ENCODE measurements at regions not wholly inside any gene's neighbourhood (a gene's known extent, or its start where the extent isn't known, plus 50 kb on each side); places are given as distances from the start of the nearest gene placed in this dataset.
"Not testable (repeated sequence)": the region's sequence is repeated elsewhere in the genome, so short reads cannot be mapped to it uniquely, and the experiment has no call there.

DNA sequence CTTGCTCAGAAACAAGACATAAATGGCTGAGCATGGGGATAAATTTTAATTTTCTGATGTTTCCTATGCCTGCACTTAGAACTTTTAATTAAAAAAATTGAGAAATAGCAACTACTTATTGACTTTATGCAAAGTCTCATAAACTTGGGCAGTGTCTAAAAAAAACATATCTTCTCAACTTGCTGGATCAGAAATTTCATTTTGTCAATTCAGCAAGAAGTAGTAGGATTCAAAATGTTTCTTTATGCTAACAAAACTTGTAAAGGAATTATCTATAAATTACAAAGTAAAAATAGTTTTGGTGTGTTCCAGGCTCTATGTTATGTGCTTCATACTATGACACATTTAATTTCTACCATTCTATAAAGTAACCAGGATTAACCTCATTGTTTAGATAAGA lies 562.2 kb upstream of the IMPG1 start:
- no peak for DNase-seq

DNA sequence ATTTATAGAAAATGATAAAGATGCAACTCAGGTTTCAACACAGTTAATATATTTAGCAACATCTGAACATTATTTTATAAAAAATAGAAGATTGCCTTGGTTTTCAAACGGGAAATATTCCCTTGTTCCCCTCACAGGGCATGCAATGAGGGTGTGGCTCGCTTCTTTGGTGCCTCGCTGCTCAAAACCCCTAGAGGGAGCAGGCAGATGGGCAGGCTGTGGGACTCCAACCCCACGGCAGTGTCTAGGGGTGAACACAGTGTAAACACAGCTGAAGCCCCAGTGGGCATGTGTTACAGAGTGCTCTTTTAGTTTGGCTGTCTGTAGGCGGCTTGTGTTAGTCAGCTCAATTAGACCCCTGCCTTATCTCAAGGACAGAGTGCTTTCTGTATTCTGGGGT lies 560.8 kb upstream of the IMPG1 start:
- DNase-seq: no peak

DNA sequence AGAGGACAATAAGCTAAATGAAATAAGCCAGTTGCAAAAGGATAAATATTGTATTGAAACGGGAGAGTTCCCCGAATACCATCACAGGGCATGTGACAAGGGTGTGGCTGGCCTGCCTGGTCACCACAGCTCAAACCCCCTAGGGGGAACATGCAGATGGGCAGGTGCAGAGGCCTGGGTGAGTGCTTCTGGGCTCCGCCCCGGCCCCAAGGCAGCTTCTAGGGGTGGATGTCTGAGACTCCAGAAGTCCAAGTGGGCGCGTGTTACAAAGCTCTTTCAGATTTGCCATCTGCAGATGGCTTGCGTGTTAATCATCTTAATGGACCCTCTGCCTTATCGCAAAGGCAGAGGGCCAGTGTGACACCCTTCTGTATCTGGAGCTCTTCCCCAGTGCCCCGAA lies 559.2 kb upstream of the IMPG1 start:
- DNase-seq: no peak

DNA sequence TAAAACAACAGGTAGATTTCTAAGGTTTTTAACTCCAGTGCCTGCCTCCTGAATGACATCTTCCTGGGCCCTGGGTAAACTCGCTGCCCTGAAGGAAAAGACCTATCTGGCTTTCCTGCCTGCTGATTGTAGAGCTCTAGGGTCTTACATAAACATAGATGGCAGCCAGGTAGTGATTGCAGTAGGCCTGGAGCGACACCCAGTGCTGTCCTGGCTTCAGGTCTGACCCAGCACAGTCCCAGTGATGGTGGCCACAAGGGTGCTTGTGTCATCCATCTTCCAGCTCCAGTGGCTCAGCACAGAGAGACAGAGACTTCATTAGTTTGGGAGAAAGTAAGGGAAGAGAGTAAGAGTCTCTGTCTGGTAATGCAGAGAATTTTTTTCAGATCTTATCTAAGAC lies 542.9 kb upstream of the IMPG1 start:
- no peak for DNase-seq

DNA sequence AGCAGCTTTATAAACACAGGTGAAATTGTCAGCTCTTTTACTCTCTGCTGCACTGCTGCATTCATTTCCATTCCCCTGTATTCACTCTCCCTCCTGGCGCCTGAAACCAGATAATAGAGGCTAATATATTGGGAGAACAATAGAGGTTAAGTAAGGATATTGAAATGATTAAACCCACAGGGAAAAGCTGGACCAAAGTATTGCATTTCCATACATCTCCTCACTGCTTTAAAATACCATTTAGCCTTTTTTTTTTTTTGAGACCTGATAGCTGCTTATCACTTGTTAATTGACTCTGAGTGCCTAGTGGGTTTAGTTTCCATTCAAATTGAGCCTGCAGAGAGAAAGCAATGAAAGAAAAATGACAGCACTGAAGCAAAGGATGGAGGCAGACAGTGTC lies 540.5 kb upstream of the IMPG1 start:
- no peak for DNase-seq

DNA sequence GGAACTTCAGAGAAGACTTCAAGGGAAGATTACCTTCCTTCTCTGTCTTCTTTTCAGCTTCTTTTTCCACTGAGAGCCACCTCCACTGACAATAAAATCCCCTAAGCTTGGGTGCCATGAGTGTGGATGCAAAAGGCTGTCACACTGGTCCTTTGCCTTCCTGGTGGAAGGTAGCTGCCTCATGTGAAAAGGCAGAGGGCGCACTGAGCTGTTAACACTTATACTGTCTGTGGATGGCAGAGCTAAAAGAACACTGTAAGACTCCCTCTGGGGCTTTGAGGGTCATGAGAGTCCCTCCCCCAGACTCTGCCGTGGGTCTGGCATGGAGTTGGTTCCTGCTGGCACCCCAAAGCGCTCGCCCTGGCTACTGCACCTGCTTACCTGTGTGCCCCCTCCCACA lies 536.7 kb upstream of the IMPG1 start:
- no peak for DNase-seq

DNA sequence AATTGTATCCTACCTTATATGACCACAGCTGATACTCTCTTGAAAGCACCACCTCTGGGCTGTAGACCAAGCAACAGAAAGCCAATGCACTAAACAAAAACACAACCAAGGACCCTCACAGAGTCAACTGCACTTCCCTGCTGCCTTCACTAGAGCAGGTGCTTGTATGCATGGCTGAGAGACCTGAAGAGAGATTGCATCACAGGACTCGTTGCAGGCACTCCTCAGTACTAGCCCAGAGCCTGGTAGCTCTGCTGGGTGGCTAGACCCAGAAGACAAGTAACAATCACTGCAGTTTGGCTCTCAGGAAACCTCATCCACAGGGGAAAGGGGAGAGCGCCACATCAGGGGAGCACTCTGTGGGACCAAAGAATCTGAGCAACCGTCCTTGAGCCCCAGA lies 521.6 kb upstream of the IMPG1 start:
- DNase-seq: no peak

DNA sequence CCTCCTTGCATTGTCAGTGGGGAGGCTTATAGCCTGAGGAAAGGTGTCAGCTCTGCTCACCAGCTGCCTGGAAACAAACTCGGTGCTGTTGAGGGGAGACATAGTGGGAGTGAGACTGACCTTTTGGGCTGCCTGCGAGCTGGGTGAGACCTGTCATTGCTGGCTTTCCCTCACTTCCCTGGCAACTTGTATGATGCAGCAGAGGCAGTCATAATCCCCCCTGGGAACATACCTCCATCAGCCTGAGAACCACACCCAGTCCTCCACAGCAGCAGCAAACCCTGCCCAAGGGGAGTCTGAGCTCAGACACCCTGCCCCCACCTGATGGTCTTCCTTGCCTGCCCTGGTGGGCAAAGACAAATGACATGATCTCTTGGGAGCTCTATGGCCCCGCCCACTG lies 521.2 kb upstream of the IMPG1 start:
- DNase-seq: no peak

DNA sequence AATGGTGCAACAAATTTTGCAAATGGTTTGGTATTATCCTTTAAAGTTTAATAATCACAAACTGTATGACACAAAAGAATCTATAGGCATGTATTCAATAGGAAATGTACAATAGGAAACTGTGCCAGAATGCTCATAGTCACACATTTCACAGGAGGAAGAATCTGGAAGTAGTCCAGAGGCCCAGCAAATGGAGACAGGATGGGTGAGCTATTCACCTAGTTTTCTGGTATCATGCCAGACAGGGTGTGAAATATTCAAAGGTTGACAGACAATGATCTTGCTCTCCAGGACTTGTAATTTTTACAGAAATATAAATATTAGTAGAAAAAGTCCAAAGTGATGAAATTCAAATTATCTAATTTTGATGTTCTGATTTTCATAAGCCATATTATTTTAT lies 520.1 kb upstream of the IMPG1 start:
- no peak for DNase-seq

DNA sequence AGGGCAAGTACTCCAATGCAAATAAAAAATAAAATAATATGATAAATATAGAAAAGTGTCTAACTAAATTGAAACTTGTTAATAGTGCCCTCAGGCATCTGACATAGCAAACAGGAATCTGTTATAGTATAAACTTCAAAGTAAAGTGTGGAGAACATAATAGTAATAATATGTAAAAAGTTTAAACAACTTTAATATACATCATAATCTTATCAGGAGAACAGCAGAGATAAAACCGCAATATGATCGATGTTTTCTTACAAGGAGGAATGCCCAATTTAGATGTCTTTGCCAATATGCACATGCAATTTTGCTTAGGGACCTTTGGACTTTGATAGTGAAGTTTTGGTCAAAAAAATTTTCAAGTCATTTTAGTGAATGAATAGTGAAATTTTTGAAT lies 514.8 kb upstream of the IMPG1 start:
- DNase-seq: no peak

DNA sequence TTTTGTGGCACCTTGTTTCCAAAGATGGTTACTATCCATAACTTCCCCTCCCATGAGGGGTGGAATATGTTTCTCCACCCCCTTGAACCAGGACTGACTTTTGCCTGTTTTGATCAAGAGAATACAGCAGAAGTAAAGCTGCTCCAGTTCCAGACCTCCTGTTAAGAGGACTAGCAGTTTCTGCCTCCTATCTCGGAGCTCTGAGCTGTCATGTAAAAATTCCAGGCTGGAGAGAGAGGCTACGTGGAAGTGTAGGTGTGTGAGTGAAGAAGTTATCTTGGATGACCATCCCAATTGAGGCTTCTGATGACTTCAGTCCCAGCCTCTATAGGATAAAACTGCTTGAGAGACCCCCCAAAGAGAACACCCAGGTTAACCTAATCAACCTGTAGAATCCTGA lies 511.7 kb upstream of the IMPG1 start:
- no peak for DNase-seq

DNA sequence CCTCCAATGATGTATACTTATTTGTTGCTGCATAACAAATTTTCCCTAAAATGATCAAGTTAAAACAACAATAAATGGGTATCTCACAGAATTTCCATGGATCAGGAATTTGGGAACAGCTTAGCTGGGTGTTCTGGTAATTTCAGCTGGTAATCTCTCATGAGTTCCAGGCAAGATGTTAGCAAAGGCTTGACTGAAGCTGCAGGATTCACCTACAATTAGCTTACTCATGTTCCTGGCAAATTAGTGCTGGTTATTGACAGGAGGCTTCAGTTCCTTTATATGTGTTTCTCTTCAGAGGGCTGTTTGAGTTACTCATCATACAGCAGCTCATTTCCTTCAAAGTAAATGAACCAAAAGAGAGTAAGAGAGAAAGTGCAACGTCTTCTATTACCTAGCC lies 506.3 kb upstream of the IMPG1 start:
- no peak for DNase-seq

DNA sequence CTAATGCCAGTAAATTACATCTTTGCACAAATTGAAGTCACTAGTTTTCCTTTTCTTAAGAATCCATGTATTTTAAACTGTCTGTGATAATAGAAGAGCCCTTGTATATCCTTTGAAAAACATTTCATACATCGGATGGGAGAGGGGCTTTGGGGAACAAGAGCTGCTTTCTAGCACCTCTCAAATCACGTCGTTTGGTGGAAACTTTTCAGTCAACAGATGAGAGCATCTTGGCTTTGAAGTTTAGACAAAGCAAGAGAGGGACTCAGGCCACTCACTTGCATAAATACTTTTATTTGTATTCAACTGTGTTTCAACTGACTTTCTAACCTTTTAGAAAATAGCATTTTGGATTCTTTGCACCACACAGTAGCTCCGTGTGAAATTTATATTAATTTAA lies 502.3 kb upstream of the IMPG1 start:
- DNase-seq: no peak

DNA sequence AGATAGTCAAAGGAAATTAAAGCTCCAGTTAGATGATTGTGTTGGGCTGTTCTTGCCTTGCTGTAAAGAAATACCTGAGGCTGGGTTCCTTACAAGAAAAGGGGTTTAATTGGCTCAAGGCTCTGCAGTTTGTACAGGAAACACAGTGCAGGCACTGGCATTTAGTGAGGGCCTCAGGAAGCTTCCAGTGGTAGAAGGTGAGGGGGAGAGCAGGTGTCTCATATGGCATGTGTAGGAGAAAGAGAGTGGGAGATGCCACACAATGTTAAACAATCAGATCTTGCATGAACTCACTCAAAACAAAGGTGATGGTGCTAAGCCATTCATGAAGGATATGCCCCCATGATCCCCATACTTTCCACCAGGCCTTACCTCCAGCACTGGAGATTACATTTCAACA lies 493.5 kb upstream of the IMPG1 start:
- no peak for DNase-seq

DNA sequence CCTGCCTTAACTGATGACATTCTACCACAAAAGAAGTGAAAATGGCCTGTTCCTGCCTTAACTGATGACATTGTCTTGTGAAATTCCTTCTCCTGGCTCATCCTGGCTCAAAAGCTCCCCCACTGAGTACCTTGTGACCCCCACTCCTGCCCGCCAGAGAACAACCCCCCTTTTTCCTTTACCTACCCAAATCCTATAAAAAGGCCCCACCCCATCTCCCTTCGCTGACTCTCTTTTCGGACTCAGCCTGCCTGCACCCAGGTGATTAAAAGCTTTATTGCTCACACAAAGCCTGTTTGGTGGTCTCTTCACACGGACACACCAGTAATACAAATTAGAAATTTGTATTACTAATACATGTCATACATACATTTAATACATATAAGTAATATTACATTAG lies 489.9 kb upstream of the IMPG1 start:
- DNase-seq: not testable (repeated sequence)

DNA sequence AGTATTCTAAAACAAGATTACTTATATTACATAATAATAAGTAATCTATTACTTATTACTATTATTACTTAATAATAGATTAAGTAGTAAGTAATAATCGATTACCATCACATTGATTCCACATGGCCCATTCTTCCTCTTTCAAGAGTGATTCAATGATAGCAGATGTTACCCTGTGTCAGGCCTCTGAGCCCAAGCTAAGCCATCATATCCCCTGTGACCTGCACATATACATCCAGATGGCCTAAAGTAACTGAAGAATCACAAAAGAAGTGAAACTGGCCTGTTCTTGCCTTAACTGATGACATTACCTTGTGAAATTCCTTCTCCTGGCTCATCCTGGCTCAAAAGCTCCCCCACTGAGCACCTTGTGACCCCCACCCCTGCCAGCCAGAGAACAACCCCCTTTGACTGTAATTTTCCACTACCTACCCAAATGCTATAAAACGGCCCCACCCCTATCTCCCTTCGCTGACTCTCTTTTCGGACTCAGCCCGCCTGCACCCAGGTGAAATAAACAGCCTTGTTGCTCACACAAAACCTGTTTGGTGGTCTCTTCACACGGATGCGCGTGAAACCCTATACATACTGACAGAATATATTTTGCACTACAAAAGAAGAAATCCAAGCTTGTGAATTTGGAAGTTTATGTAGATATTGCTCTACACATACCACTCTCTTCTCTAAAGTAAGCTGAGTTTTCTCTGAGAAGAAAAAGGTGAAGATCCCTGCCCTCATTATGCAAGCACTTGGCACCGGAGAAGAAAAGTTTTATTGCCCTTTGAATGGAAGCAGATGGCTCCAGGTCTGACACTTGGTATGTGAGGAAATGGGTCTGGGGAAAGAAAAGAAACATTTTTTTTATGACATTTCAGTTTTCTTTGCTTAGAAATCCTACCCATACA lies 488.6 kb upstream of the IMPG1 start:
- DNase-seq: not testable (repeated sequence)

DNA sequence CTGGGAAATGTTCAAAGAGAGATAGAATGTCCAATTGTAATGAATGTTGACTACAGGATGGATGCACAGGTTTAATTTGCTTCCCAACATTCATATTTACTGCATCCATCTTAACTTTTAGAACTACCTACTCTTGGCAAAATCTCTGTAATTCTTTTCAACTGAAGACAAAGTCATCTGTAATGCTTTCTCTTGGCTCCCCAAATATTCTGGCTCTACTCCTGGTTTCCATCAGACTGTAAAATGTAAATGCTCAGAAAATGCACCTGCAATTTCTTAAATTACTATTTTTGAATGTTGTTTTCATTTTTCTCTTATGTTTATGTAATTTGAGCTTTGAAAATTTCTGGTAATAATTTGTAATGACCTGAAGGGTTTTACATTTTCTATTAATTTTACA lies 480.8 kb upstream of the IMPG1 start:
- DNase-seq: no peak

DNA sequence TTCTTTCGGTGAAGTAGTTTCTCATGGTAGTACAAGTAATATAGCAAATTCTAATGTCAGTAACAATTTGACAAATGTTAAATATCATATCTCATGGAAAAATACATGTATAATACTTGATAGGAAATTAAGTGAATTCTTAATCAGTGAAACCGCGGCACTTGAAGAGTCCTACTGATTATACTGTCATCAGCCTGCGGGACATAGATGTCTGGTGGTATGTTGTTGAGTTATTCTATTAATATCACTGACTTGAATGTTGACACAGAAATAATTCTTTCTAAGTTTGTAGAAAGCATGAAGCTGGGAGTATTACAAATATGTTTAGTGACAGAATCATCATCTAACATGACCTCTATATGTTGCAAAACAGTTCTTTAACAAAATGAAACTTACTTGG lies 479.8 kb upstream of the IMPG1 start:
- DNase-seq: no peak

DNA sequence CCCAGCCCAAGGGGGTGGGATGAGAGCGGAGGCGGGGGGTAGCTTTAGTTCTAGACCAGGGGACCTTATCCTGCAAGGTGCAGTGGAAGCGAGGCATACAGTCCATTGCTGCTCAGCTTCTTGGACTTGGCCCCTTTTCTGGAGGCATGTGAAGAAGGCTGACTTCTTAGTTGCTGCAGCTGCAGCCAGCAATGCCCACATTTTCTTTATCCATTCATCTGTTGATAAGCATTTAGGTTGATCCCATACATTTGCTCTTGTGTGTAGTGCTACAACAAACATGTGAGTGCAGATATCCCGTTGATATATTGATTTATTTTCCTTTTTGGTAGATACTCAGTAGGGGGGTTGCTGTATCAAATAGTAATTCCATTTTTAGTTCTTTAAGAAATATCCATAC lies 461.2 kb upstream of the IMPG1 start:
- DNase-seq: no peak

DNA sequence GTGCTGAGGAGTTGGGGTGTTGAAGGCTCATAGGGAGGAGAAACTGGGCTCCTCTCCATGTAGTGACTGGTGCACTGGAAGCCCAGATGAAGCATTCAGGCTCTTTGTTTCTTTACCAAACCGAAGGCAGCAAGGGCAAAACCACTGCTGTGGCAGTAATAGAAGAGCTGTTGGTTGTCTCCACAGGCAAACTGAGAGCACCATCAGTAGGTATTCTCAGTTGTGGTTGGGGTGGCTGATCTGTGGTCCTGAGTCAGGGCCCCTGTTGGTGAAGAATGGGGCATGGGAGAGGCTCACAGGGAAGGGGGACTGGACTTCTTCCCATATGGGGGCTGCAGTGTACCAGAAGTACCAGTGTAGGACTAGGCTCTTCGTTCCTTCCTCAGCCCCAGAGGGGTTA lies 460.2 kb upstream of the IMPG1 start:
- DNase-seq: no peak

DNA sequence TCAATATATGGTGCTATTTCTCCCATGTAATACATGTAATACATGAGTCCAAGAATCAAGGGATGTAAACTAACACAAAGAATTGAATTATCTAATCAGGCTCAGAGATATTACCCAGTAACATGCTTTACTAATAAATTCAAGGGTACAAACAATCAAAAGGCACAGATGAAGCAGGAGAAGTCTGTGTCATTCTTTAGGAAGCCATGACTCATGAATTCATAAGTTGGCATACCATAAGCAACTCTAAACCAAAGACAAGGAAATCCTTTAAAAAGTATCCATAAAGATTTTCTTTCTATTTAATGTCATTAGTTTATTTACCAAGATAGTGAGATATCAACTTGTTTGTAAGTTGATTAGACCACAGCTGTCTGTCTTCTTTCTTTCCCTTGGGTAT lies 446.0 kb upstream of the IMPG1 start:
- DNase-seq: no peak

DNA sequence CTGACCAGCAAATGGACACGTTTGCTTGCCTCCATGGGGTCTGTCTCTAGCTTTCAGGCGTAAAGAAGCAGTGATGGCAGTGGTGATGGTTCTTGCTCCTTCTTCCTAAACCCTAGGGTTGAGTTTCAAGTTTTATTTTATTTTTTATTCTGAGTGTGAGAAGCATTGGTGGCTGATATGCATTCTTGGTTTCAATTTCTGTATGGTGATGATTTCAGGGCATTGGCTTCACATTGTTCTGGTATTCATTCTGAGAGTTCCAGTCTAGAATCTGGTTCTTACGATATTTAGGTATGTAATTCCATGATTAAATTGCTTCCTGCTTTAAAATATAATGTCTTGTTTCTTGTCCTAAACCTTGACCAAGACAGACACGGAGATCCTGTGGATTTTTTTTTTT lies 444.5 kb upstream of the IMPG1 start:
- no peak for DNase-seq

DNA sequence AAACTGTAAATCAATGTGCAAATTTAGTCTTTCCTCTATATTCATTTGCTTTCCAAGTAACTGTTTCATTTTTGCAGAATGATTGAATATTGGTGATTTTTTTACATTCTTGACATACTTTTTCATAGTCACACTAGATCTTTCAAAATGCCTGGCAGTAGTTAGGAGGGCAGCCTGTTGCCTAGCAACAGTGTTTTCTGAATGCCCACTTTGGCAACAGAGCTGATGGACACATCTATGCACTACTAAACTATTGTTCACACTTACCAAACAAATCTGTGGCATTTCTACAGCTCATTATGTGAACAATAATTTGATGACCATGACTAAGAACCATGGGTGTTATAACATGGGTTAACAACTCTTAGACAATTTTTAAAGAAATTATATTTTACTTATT lies 438.0 kb upstream of the IMPG1 start:
- no peak for DNase-seq

DNA sequence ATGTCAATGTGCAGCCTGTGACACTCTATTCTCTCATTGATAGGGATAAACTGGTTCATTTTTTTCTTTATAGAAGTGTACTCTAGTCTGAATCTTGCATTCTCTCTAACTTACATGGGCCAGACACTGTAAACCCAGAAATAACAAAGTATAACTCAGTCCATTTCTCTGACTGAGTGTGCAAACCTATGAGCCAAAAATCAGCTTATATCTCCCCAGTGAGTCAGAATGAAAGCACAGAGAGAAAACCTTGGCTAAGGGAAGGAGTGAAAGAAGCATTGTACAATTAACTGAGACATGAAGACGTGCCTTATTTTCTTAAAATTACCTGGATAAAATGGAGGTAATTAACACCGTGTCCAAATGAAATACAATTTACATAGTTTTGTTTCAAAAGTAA lies 436.9 kb upstream of the IMPG1 start:
- no peak for DNase-seq

DNA sequence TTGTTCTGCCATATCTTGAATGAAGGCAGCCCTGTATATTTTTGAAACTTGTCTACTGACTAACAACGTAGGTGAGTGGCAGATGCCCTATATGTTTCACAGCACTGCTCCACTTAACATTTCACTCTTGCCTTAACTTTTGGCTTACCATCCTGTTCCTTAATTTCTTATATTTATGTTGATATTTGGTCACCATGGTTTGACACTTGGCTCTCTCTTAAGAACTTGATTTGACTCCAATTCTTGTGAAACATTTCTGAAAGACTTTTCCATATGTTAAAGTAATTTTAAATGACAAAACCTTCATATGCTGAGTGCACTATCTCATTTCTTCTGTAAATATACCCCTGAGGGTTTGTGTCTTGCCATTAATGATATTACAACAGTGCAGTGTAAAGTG lies 434.3 kb upstream of the IMPG1 start:
- no peak for DNase-seq

Data from right hindlimb (tissue), 1 donor.